ENCODE measurements at regions not wholly inside any gene's neighbourhood (a gene's known extent, or its start where the extent isn't known, plus 50 kb on each side); places are given as distances from the start of the nearest gene placed in this dataset.
A peak's percentile ranks its signal among the peaks of the same experiment; 100 is the strongest.

DNA sequence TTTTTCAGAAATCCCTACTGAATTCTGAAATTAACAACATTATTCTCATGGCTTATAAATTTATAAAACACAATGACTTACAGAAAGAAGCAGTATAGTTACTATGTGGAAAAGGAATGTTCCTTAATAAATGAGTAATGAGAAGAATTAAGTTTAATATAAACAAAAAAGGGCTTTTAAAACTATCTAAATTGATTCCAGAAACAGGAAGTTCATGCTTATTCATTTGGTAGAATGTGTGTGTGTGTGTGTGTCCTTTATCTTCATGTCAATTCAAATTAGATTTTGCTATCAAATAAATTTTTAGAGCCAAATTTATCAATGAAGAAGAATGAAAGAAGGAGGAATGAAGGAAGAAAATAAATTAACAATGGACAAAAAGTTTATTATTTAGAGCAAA lies 440.8 kb upstream of the LRRTM4 start:
- in situ Hi-C loops (cut with HindIII; ENCODE audit: low sequenced_read_pairs): no loop called here
- DNase-seq (ENCODE audit: low read depth): no peak
- H3K4me3 ChIP-seq (ENCODE audit: low read depth, low read length): no peak overlapping the region
- TF ChIP-seq, protein P1, sequence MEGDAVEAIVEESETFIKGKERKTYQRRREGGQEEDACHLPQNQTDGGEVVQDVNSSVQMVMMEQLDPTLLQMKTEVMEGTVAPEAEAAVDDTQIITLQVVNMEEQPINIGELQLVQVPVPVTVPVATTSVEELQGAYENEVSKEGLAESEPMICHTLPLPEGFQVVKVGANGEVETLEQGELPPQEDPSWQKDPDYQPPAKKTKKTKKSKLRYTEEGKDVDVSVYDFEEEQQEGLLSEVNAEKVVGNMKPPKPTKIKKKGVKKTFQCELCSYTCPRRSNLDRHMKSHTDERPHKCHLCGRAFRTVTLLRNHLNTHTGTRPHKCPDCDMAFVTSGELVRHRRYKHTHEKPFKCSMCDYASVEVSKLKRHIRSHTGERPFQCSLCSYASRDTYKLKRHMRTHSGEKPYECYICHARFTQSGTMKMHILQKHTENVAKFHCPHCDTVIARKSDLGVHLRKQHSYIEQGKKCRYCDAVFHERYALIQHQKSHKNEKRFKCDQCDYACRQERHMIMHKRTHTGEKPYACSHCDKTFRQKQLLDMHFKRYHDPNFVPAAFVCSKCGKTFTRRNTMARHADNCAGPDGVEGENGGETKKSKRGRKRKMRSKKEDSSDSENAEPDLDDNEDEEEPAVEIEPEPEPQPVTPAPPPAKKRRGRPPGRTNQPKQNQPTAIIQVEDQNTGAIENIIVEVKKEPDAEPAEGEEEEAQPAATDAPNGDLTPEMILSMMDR (IDR thresholded peaks at IDR 0.05; ENCODE audit: low read depth, low read length, missing control alignments): no peak

- TF ChIP-seq, protein P1 (IDR thresholded peaks at IDR 0.05; ENCODE audit: low read depth, low read length, missing control alignments): no peak
- H3K4me3 ChIP-seq (ENCODE audit: low read depth, low read length): no peak overlapping the region
- in situ Hi-C loops (cut with HindIII; ENCODE audit: low sequenced_read_pairs): no loop called here
- no peak for DNase-seq (ENCODE audit: low read depth)
Observed at GRCh38 chr2:77977471-77978063, 455.4 kb upstream of the LRRTM4 start.

GRCh38 chr2:77995161-77995560 lies 473.0 kb upstream of the LRRTM4 start:
- in situ Hi-C loops (cut with HindIII; ENCODE audit: low sequenced_read_pairs): no loop called here
- DNase-seq (ENCODE audit: low read depth): no peak
- TF ChIP-seq, protein P1 (IDR thresholded peaks at IDR 0.05; ENCODE audit: low read depth, low read length, missing control alignments): no peak

DNA sequence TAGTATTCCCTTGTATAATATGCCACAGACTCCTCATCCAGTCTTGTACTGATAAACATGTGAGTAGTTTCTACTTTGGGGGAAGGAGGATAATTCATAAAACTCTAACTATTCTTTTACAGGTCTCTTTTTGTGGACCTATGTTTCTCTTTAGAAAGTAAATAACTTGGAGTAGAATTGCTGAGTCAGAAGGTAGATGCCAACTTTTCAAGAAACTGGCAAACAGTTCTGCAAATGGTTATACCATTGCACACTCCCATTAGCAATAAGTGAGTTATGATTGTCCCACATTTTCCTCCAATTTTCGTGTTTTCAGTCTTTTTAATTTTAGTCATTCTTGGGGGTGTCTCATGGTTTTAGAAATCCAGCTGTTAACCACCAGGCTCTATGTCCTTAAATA lies 477.2 kb upstream of the LRRTM4 start:
- in situ Hi-C loops (cut with HindIII; ENCODE audit: low sequenced_read_pairs): no loop called here
- TF ChIP-seq, protein P1 (IDR thresholded peaks at IDR 0.05; ENCODE audit: low read depth, low read length, missing control alignments): no peak
- DNase-seq (ENCODE audit: low read depth): peak; percentile 11
- H3K4me3 ChIP-seq (ENCODE audit: low read depth, low read length): no peak overlapping the region

More at GRCh38 chr2:77995161-77995560, 473.0 kb upstream of the LRRTM4 start:
- H3K4me3 ChIP-seq (ENCODE audit: low read depth, low read length): no peak overlapping the region

DNA sequence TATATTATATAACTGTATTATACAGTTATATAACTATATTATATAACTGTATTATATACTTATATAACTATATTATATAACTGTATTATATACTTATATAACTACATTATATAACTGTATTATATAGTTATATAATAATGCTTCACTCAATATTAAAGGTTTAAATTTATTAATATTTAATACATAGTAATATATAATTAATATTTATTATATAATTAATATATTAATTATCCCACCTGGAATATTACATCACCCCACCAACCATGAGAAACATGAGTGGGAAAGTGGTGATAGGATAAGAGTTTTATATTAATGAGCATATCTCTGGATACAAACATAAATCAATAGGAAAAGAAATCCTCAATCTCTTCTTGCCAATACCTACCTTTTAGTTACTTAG lies 487.1 kb upstream of the LRRTM4 start:
- H3K4me3 ChIP-seq (ENCODE audit: low read depth, low read length): no peak overlapping the region
- no peak for DNase-seq (ENCODE audit: low read depth)
- in situ Hi-C loops (cut with HindIII; ENCODE audit: low sequenced_read_pairs): no loop called here
- TF ChIP-seq, protein P1 (IDR thresholded peaks at IDR 0.05; ENCODE audit: low read depth, low read length, missing control alignments): no peak

DNA sequence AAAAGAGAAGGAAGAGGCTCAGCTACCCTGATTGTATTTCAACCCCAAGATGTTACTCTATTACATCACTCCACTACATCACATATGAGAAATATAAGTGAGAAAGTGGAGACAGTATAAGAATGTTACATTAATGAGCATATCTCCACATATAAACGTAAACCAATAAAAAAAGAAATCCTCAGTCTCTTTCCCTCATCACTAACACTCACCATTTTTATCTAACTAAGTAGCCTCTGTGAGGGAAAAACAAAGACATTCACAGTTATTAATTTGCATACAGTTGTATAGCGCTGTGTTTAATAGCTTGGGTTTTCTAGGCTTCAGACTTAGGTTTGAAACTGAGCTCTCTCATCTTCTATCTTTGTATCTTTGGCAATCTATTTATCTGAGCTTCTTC lies 489.1 kb upstream of the LRRTM4 start:
- TF ChIP-seq, protein P1 (IDR thresholded peaks at IDR 0.05; ENCODE audit: low read depth, low read length, missing control alignments): no peak
- no peak overlapping the region for H3K4me3 ChIP-seq (ENCODE audit: low read depth, low read length)
- in situ Hi-C loops (cut with HindIII; ENCODE audit: low sequenced_read_pairs): no loop called here
- DNase-seq (ENCODE audit: low read depth): no peak
